H1 (cell line): ENCODE measurements at regions not wholly inside any gene's neighbourhood (a gene's known extent, or its start where the extent isn't known, plus 50 kb on each side); places are given as distances from the start of the nearest gene placed in this dataset.

Source experiments
- CTBP2 ChIP-seq: IDR thresholded peaks from 2 replicates; pipeline ENCODE4 v1.7.0; 2011; ENCODE audit warnings: borderline replicate concordance, mild to moderate bottlenecking, moderate library complexity, mixed read lengths, low read length; ENCODE audit not compliant: insufficient read depth, insufficient read length
- CTCF ChIP-seq, 3 experiments: IDR thresholded peaks; 1 replicate in 2 of 3; 2 replicates in 1 of 3; pipeline versions ENCODE4 v1.5.1 to v1.6.1; 2011; ENCODE audit warnings: low read length in 3 of 3, mild to moderate bottlenecking in 3 of 3, inconsistent platforms in 2 of 3, low read depth in 1 of 3, moderate library complexity in 1 of 3; ENCODE audit not compliant: insufficient read depth in 1 of 3; ENCODE audit errors: control extremely low read depth in 1 of 3
- EZH2 ChIP-seq: fragments of 200-600 bp; sonication (generic); IDR thresholded peaks from 2 replicates; pipeline ENCODE4 v1.7.1; 2012; ENCODE audit warnings: low read depth, mild to moderate bottlenecking, moderate library complexity, low read length, inconsistent platforms; ENCODE audit not compliant: severe bottlenecking
- FOSL1 ChIP-seq: IDR thresholded peaks from 2 replicates; pipeline ENCODE4 v1.6.1; 2011; ENCODE audit warnings: mild to moderate bottlenecking, low read depth, low read length, moderate library complexity; ENCODE audit not compliant: insufficient read depth
- JUND ChIP-seq: IDR thresholded peaks from 2 replicates; pipeline ENCODE4 v1.6.1; 2011; ENCODE audit warnings: mild to moderate bottlenecking, improper control_type of control experiment, low read length
- KDM4A ChIP-seq: IDR thresholded peaks from one replicate; pipeline ENCODE4 v1.7.1; 2012; ENCODE audit warnings: low read depth, mild to moderate bottlenecking, moderate library complexity, low read length, inconsistent platforms; ENCODE audit not compliant: severe bottlenecking
- MAX ChIP-seq: IDR thresholded peaks from 2 replicates; pipeline ENCODE4 v1.6.1; 2012; ENCODE audit warnings: inconsistent platforms
- POLR2A ChIP-seq, 2 experiments: IDR thresholded peaks; 1 replicate in 1 of 2; 2 replicates in 1 of 2; pipeline ENCODE4 v1.6.1; 2011; ENCODE audit warnings: low read depth in 2 of 2, low read length in 2 of 2, mild to moderate bottlenecking in 2 of 2; ENCODE audit errors: control extremely low read depth in 1 of 2
- RAD21 ChIP-seq, 2 experiments: IDR thresholded peaks in 1 of 2; conservative IDR thresholded peaks in 1 of 2; 2 replicates each; pipeline ENCODE4 v1.6.1; 2011; ENCODE audit warnings: low read depth in 2 of 2, low read length in 2 of 2, improper control_type of control experiment in 1 of 2, inconsistent platforms in 1 of 2, mild to moderate bottlenecking in 1 of 2, moderate library complexity in 1 of 2
- RFX5 ChIP-seq: IDR thresholded peaks from 2 replicates; pipeline ENCODE4 v1.6.1; 2011; ENCODE audit warnings: low read depth, low read length, improper control_type of control experiment, borderline replicate concordance
- SP1 ChIP-seq: IDR thresholded peaks from 2 replicates; pipeline ENCODE4 v1.6.1; 2011; ENCODE audit warnings: low read depth, low read length

DNA sequence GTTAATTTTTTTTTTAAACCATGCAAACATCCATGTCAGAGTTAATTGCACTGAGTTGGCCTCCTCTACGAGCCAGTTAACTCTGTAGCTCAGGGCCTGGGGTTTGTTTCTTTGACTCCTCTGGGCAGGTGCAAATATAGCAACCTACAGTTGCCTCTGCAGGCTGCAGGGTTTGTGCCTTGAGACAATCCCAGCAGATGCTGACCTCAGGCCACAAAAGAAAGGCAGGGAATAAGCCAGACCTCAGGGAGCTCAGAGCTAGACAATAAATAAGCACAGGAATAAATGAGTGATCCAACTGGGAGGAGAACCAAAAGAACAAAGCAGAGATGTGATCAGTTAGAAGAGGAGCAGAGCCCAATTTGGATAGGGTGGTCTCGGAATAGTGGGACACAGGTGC is 390.8 kb downstream of the SHANK2 start:
- TF ChIP-seq EZH2 (no peak), POLR2A (IDR thresholded peaks at IDR 0.05; ENCODE audit: control extremely low read depth in 1 of 2, low read depth in 2 of 2, low read length in 2 of 2) (no peak), CTCF (IDR thresholded peaks at IDR 0.05; ENCODE audit: control extremely low read depth in 1 of 3, insufficient read depth in 1 of 3, low read depth in 1 of 3, low read length in 3 of 3) (no peak), MAX (no peak), RFX5 (no peak), JUND (no peak), FOSL1 (no peak), SP1 (no peak), RAD21 (IDR thresholded peaks at IDR 0.05 in 1 of 2, conservative IDR thresholded peaks at IDR 0.05 in 1 of 2; ENCODE audit: low read depth in 2 of 2, low read length in 2 of 2) (no peak), KDM4A (no peak), CTBP2 (no peak)
